ENCODE measurements at regions not wholly inside any gene's neighbourhood (a gene's known extent, or its start where the extent isn't known, plus 50 kb on each side); places are given as distances from the start of the nearest gene placed in this dataset.

DNA sequence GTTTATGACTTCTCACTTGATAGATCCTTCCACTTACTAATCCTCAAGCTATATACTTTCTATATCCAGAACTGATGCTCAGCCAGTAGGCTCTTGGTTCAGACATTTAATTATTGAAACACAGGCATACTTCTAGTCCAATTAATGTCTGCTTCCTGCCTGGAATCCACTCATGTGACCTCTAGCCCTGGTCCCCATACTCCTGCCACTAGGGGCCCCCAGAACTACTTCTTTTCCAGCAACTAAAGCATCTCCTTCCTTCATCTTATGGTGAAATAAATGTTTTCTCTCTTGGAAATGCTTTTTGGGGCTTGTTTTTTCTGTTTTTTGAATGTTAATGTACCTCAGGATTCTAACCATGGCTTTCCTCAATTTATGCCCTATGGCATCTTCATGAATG, 527.6 kb downstream of the SATB2 start:
- no peak for TF ChIP-seq POLR2AphosphoS5 (IDR thresholded peaks at IDR 0.05; ENCODE audit: low read depth, low read length)
- TF ChIP-seq POLR2A (IDR thresholded peaks at IDR 0.05; ENCODE audit: low read depth, low read length) = no peak
- TF ChIP-seq TAF1 (IDR thresholded peaks at IDR 0.05; ENCODE audit: low read depth, low read length) = no peak

All from GM12891 (cell line).